HEK293T (cell line): ENCODE measurements at regions not wholly inside any gene's neighbourhood (a gene's known extent, or its start where the extent isn't known, plus 50 kb on each side); places are given as distances from the start of the nearest gene placed in this dataset.

Experiments used
- CTCF ChIA-PET: fragments of 350-600 bp; formaldehyde crosslinking; extraction: SDS; loops from one replicate; lab custom pipeline; 2021; ENCODE audit warnings: antibody characterized with exemption, inconsistent platforms; lab: Yijun Ruan, JAX
- POLR2A ChIA-PET: fragments of 350-600 bp; formaldehyde crosslinking; extraction: SDS; loops from one replicate; lab custom pipeline; 2020; ENCODE audit warnings: antibody characterized with exemption, inconsistent platforms; lab: Yijun Ruan, JAX
- DNase-seq: peaks from one replicate; pipeline ENCODE4 v3.0.0; 2012; ENCODE audit warnings: mixed read lengths; ENCODE audit errors: extremely low spot score
- ARNT ChIP-seq: fragments of 450-650 bp; IDR thresholded peaks from 2 replicates; pipeline ENCODE4 v1.6.1; 2017; ENCODE audit warnings: mild to moderate bottlenecking
- BHLHE40 ChIP-seq: fragments of 450-650 bp; IDR thresholded peaks from 2 replicates; pipeline ENCODE4 v1.6.1; 2016; ENCODE audit warnings: mild to moderate bottlenecking, moderate library complexity, borderline replicate concordance
- CTBP1 ChIP-seq: fragments of 450-650 bp; IDR thresholded peaks from 2 replicates; pipeline ENCODE4 v1.6.1; 2016; ENCODE audit warnings: borderline replicate concordance
- ELF4 ChIP-seq: fragments of 450-650 bp; IDR thresholded peaks from 2 replicates; pipeline ENCODE4 v1.6.1; 2017; ENCODE audit warnings: antibody characterized with exemption
- FOXA1 ChIP-seq: fragments of 450-650 bp; IDR thresholded peaks from 2 replicates; pipeline ENCODE4 v1.6.1; 2016; ENCODE audit warnings: mild to moderate bottlenecking
- FOXK2 ChIP-seq: fragments of 450-650 bp; IDR thresholded peaks from 2 replicates; pipeline ENCODE4 v1.6.1; 2016; ENCODE audit warnings: mild to moderate bottlenecking
- FOXM1 ChIP-seq: fragments of 450-650 bp; IDR thresholded peaks from 2 replicates; pipeline ENCODE4 v1.6.1; 2017; ENCODE audit warnings: mild to moderate bottlenecking, borderline replicate concordance
- HDGF ChIP-seq: fragments of 450-650 bp; IDR thresholded peaks from 2 replicates; pipeline ENCODE4 v1.6.1; 2017; ENCODE audit warnings: antibody characterized with exemption, borderline replicate concordance
- L3MBTL2 ChIP-seq: fragments of 450-650 bp; conservative IDR thresholded peaks from 2 replicates; pipeline ENCODE4 v1.6.1; 2016; ENCODE audit warnings: mild to moderate bottlenecking
- LEF1 ChIP-seq: fragments of 450-650 bp; IDR thresholded peaks from 2 replicates; pipeline ENCODE4 v1.6.1; 2017; ENCODE audit warnings: mild to moderate bottlenecking, borderline replicate concordance
- NFRKB ChIP-seq: fragments of 450-650 bp; IDR thresholded peaks from 2 replicates; pipeline ENCODE4 v1.6.1; 2016; ENCODE audit warnings: mild to moderate bottlenecking, moderate library complexity
- PKNOX1 ChIP-seq: fragments of 450-650 bp; IDR thresholded peaks from 2 replicates; pipeline ENCODE4 v1.6.1; 2016
- SP1 ChIP-seq: fragments of 450-650 bp; IDR thresholded peaks from 2 replicates; pipeline ENCODE4 v1.6.1; 2017
- SUZ12 ChIP-seq: fragments of 450-650 bp; IDR thresholded peaks from 2 replicates; pipeline ENCODE4 v1.6.1; 2016; ENCODE audit warnings: mild to moderate bottlenecking
- TARDBP ChIP-seq: fragments of 450-650 bp; IDR thresholded peaks from 2 replicates; pipeline ENCODE4 v1.6.1; 2016
- ZNF384 ChIP-seq: fragments of 450-650 bp; IDR thresholded peaks from 2 replicates; pipeline ENCODE4 v1.6.1; 2016

- no peak for DNase-seq
- ChIA-PET CTCF (no interaction called here), POLR2A (no interaction called here)
- no peak for TF ChIP-seq ZNF384
These were observed 367.7 kb downstream of the KCNRG start for GRCh38 chr13:50382951-50383350.

GRCh38 chr13:50384724-50385123 is 369.5 kb downstream of the KCNRG start:
- POLR2A ChIA-PET = no interaction called here
- no peak for TF ChIP-seq TARDBP
- no peak for TF ChIP-seq ARNT
- TF ChIP-seq SUZ12 = no peak
- no peak for TF ChIP-seq FOXM1
- TF ChIP-seq PKNOX1 = no peak
- DNase-seq = no peak
- CTCF ChIA-PET = no interaction called here

- ChIA-PET CTCF (interaction anchor here (0.6 to 1.4 kb wide), 8 partner anchors 11 to 224 kb away, joined by 3 to 4 read pairs (median 3); no protein-coding TSS in a partner anchor), POLR2A (interaction anchor here (1.0 to 1.9 kb wide), 9 partner anchors 8 to 389 kb away, joined by 3 to 5 read pairs (median 4); partner anchors contain the start of gene TRIM13)
- no peak for TF ChIP-seq SP1
- TF ChIP-seq ELF4 = no peak
- no peak for TF ChIP-seq ARNT
- TF ChIP-seq FOXA1 = no peak
- no peak for TF ChIP-seq FOXK2
- TF ChIP-seq LEF1 = no peak
- TF ChIP-seq L3MBTL2 = peak; percentile 54
- TF ChIP-seq HDGF = no peak
- TF ChIP-seq PKNOX1 = peak; percentile 71; the same call in 1 of the 2 replicates
- no peak for TF ChIP-seq BHLHE40
- TF ChIP-seq NFRKB = no peak
- DNase-seq = peak; percentile 42
These were observed 371.4 kb downstream of the KCNRG start for GRCh38 chr13:50386541-50387050.

GRCh38 chr13:50387051-50387581 is 371.9 kb downstream of the KCNRG start:
- CTCF ChIA-PET = interaction anchor here (1.0 to 1.4 kb wide), 7 partner anchors 11 to 195 kb away, joined by 3 to 4 read pairs (median 3); no protein-coding TSS in a partner anchor

GRCh38 chr13:50388481-50388880 is 373.2 kb downstream of the KCNRG start:
- POLR2A ChIA-PET = interaction anchor here (0.9 kb wide), 1 partner anchor 262 kb away, joined by 3 read pairs; no protein-coding TSS in a partner anchor
- TF ChIP-seq L3MBTL2 (no peak), FOXK2 (no peak), ARNT (no peak), BHLHE40 (no peak), LEF1 (no peak), ZNF384 (no peak), PKNOX1 (no peak), SUZ12 (no peak), ELF4 (no peak), NFRKB (no peak), FOXM1 (no peak)
- CTCF ChIA-PET = no interaction called here
- no peak for DNase-seq

More at GRCh38 chr13:50387051-50387581, 371.9 kb downstream of the KCNRG start:
- TF ChIP-seq TARDBP (no peak), L3MBTL2 (0 out of 2 replicates have a peak, but pooled peaks have one; percentile 1)
- peak; percentile 69 for DNase-seq
- POLR2A ChIA-PET = interaction anchor here (1.0 to 1.9 kb wide), 9 partner anchors 9 to 390 kb away, joined by 3 to 5 read pairs (median 4); partner anchors contain the start of gene TRIM13

GRCh38 chr13:50389726-50390125 is 374.5 kb downstream of the KCNRG start:
- TF ChIP-seq ZNF384 (no peak), TARDBP (no peak), ELF4 (no peak), FOXM1 (no peak), CTBP1 (no peak), ARNT (no peak), LEF1 (no peak), L3MBTL2 (no peak), FOXK2 (no peak), NFRKB (no peak), FOXA1 (no peak), PKNOX1 (no peak), HDGF (no peak), BHLHE40 (no peak), SP1 (no peak), SUZ12 (no peak)
- CTCF ChIA-PET = no interaction called here
- POLR2A ChIA-PET = interaction anchor here (0.6 kb wide), 1 partner anchor 7 kb away, joined by 3 read pairs; no protein-coding TSS in a partner anchor
- no peak for DNase-seq
